CD14-positive monocyte (primary cell): ENCODE measurements at regions not wholly inside any gene's neighbourhood (a gene's known extent, or its start where the extent isn't known, plus 50 kb on each side); places are given as distances from the start of the nearest gene placed in this dataset.

ENCODE experiments used
- DNase-seq, 3 donors: peaks; one replicate each; pipeline ENCODE4 v3.0.0-alpha.2; 2011 to 2022
- H2AFZ ChIP-seq: 2 replicates; pipeline ENCODE4 v1.6.0; 2012; ENCODE audit warnings: mild to moderate bottlenecking, low read depth, low read length, inconsistent platforms; ENCODE audit not compliant: insufficient read depth, poor library complexity, severe bottlenecking
- H3K27ac ChIP-seq, 2 donors: 1 replicate in 1 of 2; 2 replicates in 1 of 2; pipeline ENCODE4 v1.5.1; 2012 to 2013; ENCODE audit warnings: low read length in 2 of 2, control low read depth in 1 of 2, inconsistent platforms in 1 of 2, low read depth in 1 of 2, mild to moderate bottlenecking in 1 of 2
- H3K27me3 ChIP-seq, 2 donors: one replicate each; pipeline versions ENCODE4 v1.6.0 to v1.6.1; 2011 to 2013; ENCODE audit warnings: low read length in 2 of 2; ENCODE audit not compliant: control insufficient read depth in 2 of 2, insufficient read depth in 2 of 2
- H3K36me3 ChIP-seq, 2 donors: replicated peaks in 1 of 2; 1 replicate in 1 of 2; 2 replicates in 1 of 2; pipeline versions ENCODE4 v1.5.1 to v1.6.1; 2012 to 2013; ENCODE audit warnings: low read length in 2 of 2, control low read depth in 1 of 2, inconsistent platforms in 1 of 2, mild to moderate bottlenecking in 1 of 2; ENCODE audit not compliant: insufficient read depth in 2 of 2, control insufficient read depth in 1 of 2
- H3K4me1 ChIP-seq, 2 donors: 1 replicate in 1 of 2; 2 replicates in 1 of 2; pipeline versions ENCODE4 v1.5.1 to v1.6.1; 2012 to 2013; ENCODE audit warnings: low read length in 2 of 2, control low read depth in 1 of 2, inconsistent platforms in 1 of 2, mild to moderate bottlenecking in 1 of 2, moderate library complexity in 1 of 2; ENCODE audit not compliant: insufficient read depth in 2 of 2, control insufficient read depth in 1 of 2
- H3K4me2 ChIP-seq: replicated peaks from 2 replicates; pipeline ENCODE3; 2012; ENCODE audit warnings: low read length, moderate library complexity, mild to moderate bottlenecking; ENCODE audit not compliant: poor library complexity, severe bottlenecking; ENCODE audit errors: extremely low read depth
- H3K4me3 ChIP-seq, 3 experiments: fragments of 200-600 bp in 1 of 3; sonication (generic) in 1 of 3; replicated peaks in 1 of 3; 1 replicate in 2 of 3; 2 replicates in 1 of 3; pipeline ENCODE4 v1.5.1; 2011 to 2013; ENCODE audit warnings: low read length in 3 of 3, mild to moderate bottlenecking in 3 of 3, control low read depth in 2 of 3, low read depth in 2 of 3, inconsistent platforms in 1 of 3, moderate library complexity in 1 of 3
- H3K79me2 ChIP-seq: 2 replicates; pipeline ENCODE4 v1.6.0; 2012; ENCODE audit warnings: mild to moderate bottlenecking, control low read depth, inconsistent platforms, low read length, moderate library complexity; ENCODE audit not compliant: insufficient read depth
- H3K9ac ChIP-seq: 2 replicates; pipeline ENCODE4 v1.6.0; 2017; ENCODE audit warnings: low read length, mild to moderate bottlenecking; ENCODE audit not compliant: insufficient read depth, poor library complexity, severe bottlenecking
- H3K9me3 ChIP-seq, 2 donors: replicated peaks in 1 of 2; 1 replicate in 1 of 2; 2 replicates in 1 of 2; pipeline versions ENCODE4 v1.5.1 to v1.6.1; 2012 to 2013; ENCODE audit warnings: low read length in 2 of 2, control low read depth in 1 of 2; ENCODE audit not compliant: control insufficient read depth in 1 of 2, insufficient read depth in 1 of 2
- H4K20me1 ChIP-seq: 2 replicates; pipeline ENCODE4 v1.6.0; 2012; ENCODE audit warnings: mild to moderate bottlenecking, low read length, control low read depth, moderate library complexity; ENCODE audit not compliant: insufficient read depth
- H3K27ac Mint-ChIP-seq, 7 donors: one replicate each; pipeline ENCODE4 v1.8.0; 2020; ENCODE audit warnings: mild to moderate bottlenecking in 7 of 7, mixed read lengths in 7 of 7, moderate library complexity in 6 of 7, inconsistent platforms in 2 of 7
- H3K27me3 Mint-ChIP-seq, 3 donors: one replicate each; pipeline ENCODE4 v1.8.0; 2021 to 2022; ENCODE audit warnings: low read depth in 3 of 3, mild to moderate bottlenecking in 3 of 3, mixed read lengths in 3 of 3, moderate library complexity in 3 of 3, inconsistent platforms in 1 of 3
- H3K36me3 Mint-ChIP-seq, 2 donors: one replicate each; pipeline ENCODE4 v1.8.0; 2020; ENCODE audit warnings: mixed read lengths in 2 of 2, inconsistent platforms in 1 of 2, mild to moderate bottlenecking in 1 of 2
- H3K4me1 Mint-ChIP-seq: one replicate; pipeline ENCODE4 v1.8.0; 2020; ENCODE audit warnings: mild to moderate bottlenecking, mixed read lengths
- H3K4me3 Mint-ChIP-seq, 2 donors: one replicate each; pipeline ENCODE4 v1.8.0; 2020; ENCODE audit warnings: mild to moderate bottlenecking in 2 of 2, mixed read lengths in 2 of 2, moderate library complexity in 1 of 2
- H3K9me3 Mint-ChIP-seq, 7 donors: one replicate each; pipeline ENCODE4 v1.8.0; 2020 to 2022; ENCODE audit warnings: mixed read lengths in 7 of 7, mild to moderate bottlenecking in 6 of 7, moderate library complexity in 6 of 7, inconsistent platforms in 2 of 7
- CTCF ChIP-seq: fragments of 200-600 bp; IDR thresholded peaks from one replicate; pipeline ENCODE4 v1.8.0; 2022; ENCODE audit warnings: antibody characterized with exemption, mild to moderate bottlenecking
- WGBS: methylation state at CpG from one replicate; pipeline ENCODE4 v1.1.5; 2013; ENCODE audit warnings: missing lambda C conversion rate; ENCODE audit not compliant: insufficient coverage; 5-methylcytosine and 5-hydroxymethylcytosine counted together
- intact Hi-C, 2 donors: fragments of 100-400 bp; cut with micrococcal nuclease; formaldehyde crosslinking; loops; one replicate each; pipeline versions ENCODE4 v1.15.0 to v1.15.1; 2023

- no peaks in the 10 kb centered on the region for H3K36me3 ChIP-seq
- no peaks in the 10 kb centered on the region for H3K79me2 ChIP-seq
- no peak overlapping the region for H2AFZ ChIP-seq
- peaks cover 0 to 4% (median 0%) of the 10 kb centered on the region in 7 donors for H3K9me3 Mint-ChIP-seq
- H4K20me1 ChIP-seq = no peaks in the 10 kb centered on the region
- no peaks in the 10 kb centered on the region for H3K36me3 Mint-ChIP-seq
- no peaks in the 10 kb centered on the region for H3K4me1 Mint-ChIP-seq
- H3K4me1 ChIP-seq = no peaks in the 10 kb centered on the region
- intact Hi-C loops = no loop called here
- H3K27ac ChIP-seq = no peak overlapping the region
- H3K9ac ChIP-seq = no peak overlapping the region
- TF ChIP-seq CTCF = no peak
- WGBS = 86% methylated on average over 2 of the region's 2 CpGs
- no peaks in the 10 kb centered on the region for H3K27me3 ChIP-seq
- no peak overlapping the region for H3K27ac Mint-ChIP-seq
- H3K4me2 ChIP-seq = no peak overlapping the region
- H3K9me3 ChIP-seq = no peaks in the 10 kb centered on the region
- peaks cover 0 to 2% (median 0%) of the 10 kb centered on the region in 3 donors for H3K27me3 Mint-ChIP-seq
- DNase-seq = no peak
- H3K4me3 Mint-ChIP-seq = no peak overlapping the region
- no peak overlapping the region for H3K4me3 ChIP-seq
Observed at GRCh38 chr14:62066304-62066703, 304.1 kb downstream of the SNAPC1 start.

- intact Hi-C loops = no loop called here
- no peaks in the 10 kb centered on the region for H3K9me3 ChIP-seq
- H3K4me3 ChIP-seq = no peak overlapping the region
- WGBS = no CpG with 5 or more reads among the region's 2 CpGs
- no peak overlapping the region for H3K9ac ChIP-seq
- H3K27me3 Mint-ChIP-seq = peaks cover 0 to 2% (median 1%) of the 10 kb centered on the region in 3 donors
- no peaks in the 10 kb centered on the region for H3K27me3 ChIP-seq
- H4K20me1 ChIP-seq = no peaks in the 10 kb centered on the region
- no peak for TF ChIP-seq CTCF
- no peak for DNase-seq
- no peaks in the 10 kb centered on the region for H3K36me3 ChIP-seq
- peaks cover 0 to 11% (median 2%) of the 10 kb centered on the region in 7 donors for H3K9me3 Mint-ChIP-seq
- no peak overlapping the region for H3K27ac Mint-ChIP-seq
- H2AFZ ChIP-seq = no peak overlapping the region
- H3K79me2 ChIP-seq = no peaks in the 10 kb centered on the region
- H3K4me2 ChIP-seq = no peak overlapping the region
- H3K4me3 Mint-ChIP-seq = no peak overlapping the region
- no peak overlapping the region for H3K27ac ChIP-seq
- H3K4me1 Mint-ChIP-seq = no peaks in the 10 kb centered on the region
- H3K36me3 Mint-ChIP-seq = no peaks in the 10 kb centered on the region
- no peaks in the 10 kb centered on the region for H3K4me1 ChIP-seq
Observed at GRCh38 chr14:62071039-62071438, 308.8 kb downstream of the SNAPC1 start.
